HG03139 (cell line): ENCODE measurements at regions not wholly inside any gene's neighbourhood (a gene's known extent, or its start where the extent isn't known, plus 50 kb on each side); places are given as distances from the start of the nearest gene placed in this dataset.
"Not testable (repeated sequence)": the region's sequence is repeated elsewhere in the genome, so short reads cannot be mapped to it uniquely, and the experiment has no call there.

Source experiments
- ATAC-seq: cut with Tn5 transposase; IDR thresholded peaks from one replicate; pipeline ENCODE4 v1.9.1; 2021; ENCODE audit not compliant: unreplicated experiment

- ATAC-seq: no peak
Observed at GRCh38 chr3:187795207-187795960, 50.1 kb upstream of the BCL6 start.

- no peak for ATAC-seq
Observed at GRCh38 chr3:187798126-187798525, 52.9 kb upstream of the BCL6 start.

GRCh38 chr3:187798531-187799530 is 53.6 kb upstream of the BCL6 start:
- ATAC-seq: no peak

GRCh38 chr3:187799942-187800641 is 54.8 kb upstream of the BCL6 start:
- ATAC-seq: peak; percentile 51

- no peak for ATAC-seq
Observed at GRCh38 chr3:187801152-187801551, 55.9 kb upstream of the BCL6 start.

GRCh38 chr3:187802203-187802927 is 57.1 kb upstream of the BCL6 start:
- no peak for ATAC-seq

GRCh38 chr3:187802928-187803259 is 57.6 kb upstream of the BCL6 start:
- ATAC-seq: peak; percentile 81

- ATAC-seq: no peak
Observed at GRCh38 chr3:187804120-187804744, 59.0 kb upstream of the BCL6 start.

GRCh38 chr3:187804745-187805121 is 59.5 kb upstream of the BCL6 start:
- no peak for ATAC-seq

- ATAC-seq: no peak
Observed at GRCh38 chr3:187805774-187806173, 60.5 kb upstream of the BCL6 start.

GRCh38 chr3:187807086-187807862 is 62.0 kb upstream of the BCL6 start:
- ATAC-seq: no peak

- ATAC-seq: no peak
Observed at GRCh38 chr3:187808527-187808895, 63.2 kb upstream of the BCL6 start.

- no peak for ATAC-seq
Observed at GRCh38 chr3:187809612-187809991, 64.3 kb upstream of the BCL6 start.

GRCh38 chr3:187810021-187810446 is 64.8 kb upstream of the BCL6 start:
- ATAC-seq: no peak

- ATAC-seq: no peak
Observed at GRCh38 chr3:187811585-187812250, 66.5 kb upstream of the BCL6 start.

- no peak for ATAC-seq
Observed at GRCh38 chr3:187812496-187812895, 67.2 kb upstream of the BCL6 start.

GRCh38 chr3:187813198-187813597 is 67.9 kb upstream of the BCL6 start:
- no peak for ATAC-seq

- ATAC-seq: not testable (repeated sequence)
Observed at GRCh38 chr3:187817766-187818165, 72.5 kb upstream of the BCL6 start.
